HCT116 (cell line): ENCODE measurements at regions not wholly inside any gene's neighbourhood (a gene's known extent, or its start where the extent isn't known, plus 50 kb on each side); places are given as distances from the start of the nearest gene placed in this dataset.

Experiments
- POLR2A ChIP-seq: IDR thresholded peaks from 2 replicates; pipeline ENCODE4 v1.7.0; 2011; ENCODE audit warnings: borderline replicate concordance; ENCODE audit not compliant: insufficient read depth, insufficient read length; ENCODE audit errors: extremely low read depth
- RAD21 ChIP-seq: IDR thresholded peaks from 2 replicates; pipeline ENCODE4 v1.6.1; 2012; ENCODE audit warnings: low read depth, mild to moderate bottlenecking
- YY1 ChIP-seq: IDR thresholded peaks from 2 replicates; pipeline ENCODE4 v1.6.1; 2011; ENCODE audit warnings: low read length, low read depth, moderate library complexity, mild to moderate bottlenecking; ENCODE audit not compliant: insufficient replicate concordance; ENCODE audit errors: extremely low read depth
- ZBTB33 ChIP-seq: IDR thresholded peaks from 2 replicates; pipeline ENCODE4 v1.6.1; 2011; ENCODE audit warnings: mild to moderate bottlenecking, low read length, moderate library complexity; ENCODE audit not compliant: insufficient replicate concordance; ENCODE audit errors: extremely low read depth
- ZNF274 ChIP-seq: fragments of 200-500 bp; sonication (Bioruptor generic); IDR thresholded peaks from 2 replicates; pipeline ENCODE4 v1.6.1; 2014; ENCODE audit warnings: mild to moderate bottlenecking, low read depth, low read length, inconsistent platforms

- TF ChIP-seq POLR2A (no peak), ZNF274 (no peak), YY1 (no peak), RAD21 (no peak), ZBTB33 (no peak)
Measured at GRCh38 chr6:91926361-91926760, 1339.5 kb upstream of the MAP3K7 start.
